NCI-H1436 (cell line): ENCODE measurements at regions not wholly inside any gene's neighbourhood (a gene's known extent, or its start where the extent isn't known, plus 50 kb on each side); places are given as distances from the start of the nearest gene placed in this dataset.

Experiments
- DNase-seq: peaks from one replicate; lab custom pipeline; 2025; lab: John Stamatoyannopoulos, UW

GRCh38 chr5:15261269-15261995 is 238.5 kb upstream of the FBXL7 start:
- DNase-seq = no peak

- DNase-seq = no peak
Observed at GRCh38 chr5:15260356-15261268, 239.4 kb upstream of the FBXL7 start.

DNA sequence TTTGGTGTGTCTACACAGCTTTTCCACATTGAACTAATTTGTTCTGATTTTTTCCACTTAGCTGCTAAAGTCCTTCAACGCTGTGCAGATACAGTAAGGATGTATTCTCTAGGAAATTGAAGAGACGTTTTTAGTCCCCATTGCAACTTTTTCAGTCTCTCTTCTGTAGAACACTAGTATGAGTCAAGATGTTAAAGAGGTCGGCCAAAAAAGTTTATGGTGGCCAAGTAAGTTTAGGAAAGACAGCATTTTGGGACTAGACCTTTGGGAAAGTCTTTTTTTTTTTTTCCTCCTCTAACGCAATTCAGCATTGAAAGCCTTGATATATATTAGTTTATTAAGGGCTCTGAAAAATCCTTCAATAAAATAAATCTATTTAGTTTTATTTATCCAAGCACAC is 243.5 kb upstream of the FBXL7 start:
- DNase-seq = no peak

DNA sequence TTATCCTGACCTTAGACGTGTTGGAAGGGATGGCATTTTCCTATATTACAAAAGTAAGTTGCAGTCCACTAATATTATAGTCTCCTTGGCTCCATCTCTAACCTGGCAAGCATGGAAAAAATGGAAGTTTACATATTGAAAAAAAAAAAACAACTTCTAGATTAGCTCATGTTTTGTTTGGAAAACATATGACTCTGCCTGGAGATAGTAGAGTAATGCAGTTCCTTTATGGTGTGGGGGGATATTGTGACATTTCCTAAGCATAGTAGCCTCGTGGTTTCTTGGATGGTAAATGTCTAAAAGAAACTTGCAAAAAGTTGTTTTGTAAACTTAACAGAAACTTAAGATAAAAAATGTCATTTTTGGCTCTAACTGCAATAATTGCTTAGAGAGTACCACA is 244.4 kb upstream of the FBXL7 start:
- no peak for DNase-seq

GRCh38 chr5:15254607-15255006 is 245.4 kb upstream of the FBXL7 start:
- DNase-seq = no peak

- no peak for DNase-seq
Observed at GRCh38 chr5:15252331-15252730, 247.6 kb upstream of the FBXL7 start.

GRCh38 chr5:15249152-15249551 is 250.8 kb upstream of the FBXL7 start:
- DNase-seq = no peak

DNA sequence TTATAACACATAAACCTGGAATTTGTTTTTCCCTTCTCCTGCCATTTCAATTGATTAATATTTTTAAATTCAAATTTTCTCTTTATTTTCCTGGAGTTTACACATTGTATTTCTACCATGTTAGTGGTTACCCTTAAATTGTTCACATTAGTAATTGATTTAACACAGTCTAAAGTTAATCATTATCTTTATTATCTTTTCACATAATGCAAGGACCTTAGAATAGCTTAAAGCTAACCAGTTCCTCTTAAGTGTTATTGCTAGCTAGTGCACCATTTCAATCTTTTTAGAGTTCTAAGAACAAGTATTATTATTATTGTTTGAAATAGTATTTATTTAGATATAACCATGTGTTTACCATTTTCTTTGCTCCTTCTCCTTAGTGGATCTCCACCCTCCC is 251.2 kb upstream of the FBXL7 start:
- no peak for DNase-seq

GRCh38 chr5:15245913-15246312 is 254.1 kb upstream of the FBXL7 start:
- DNase-seq = no peak

DNA sequence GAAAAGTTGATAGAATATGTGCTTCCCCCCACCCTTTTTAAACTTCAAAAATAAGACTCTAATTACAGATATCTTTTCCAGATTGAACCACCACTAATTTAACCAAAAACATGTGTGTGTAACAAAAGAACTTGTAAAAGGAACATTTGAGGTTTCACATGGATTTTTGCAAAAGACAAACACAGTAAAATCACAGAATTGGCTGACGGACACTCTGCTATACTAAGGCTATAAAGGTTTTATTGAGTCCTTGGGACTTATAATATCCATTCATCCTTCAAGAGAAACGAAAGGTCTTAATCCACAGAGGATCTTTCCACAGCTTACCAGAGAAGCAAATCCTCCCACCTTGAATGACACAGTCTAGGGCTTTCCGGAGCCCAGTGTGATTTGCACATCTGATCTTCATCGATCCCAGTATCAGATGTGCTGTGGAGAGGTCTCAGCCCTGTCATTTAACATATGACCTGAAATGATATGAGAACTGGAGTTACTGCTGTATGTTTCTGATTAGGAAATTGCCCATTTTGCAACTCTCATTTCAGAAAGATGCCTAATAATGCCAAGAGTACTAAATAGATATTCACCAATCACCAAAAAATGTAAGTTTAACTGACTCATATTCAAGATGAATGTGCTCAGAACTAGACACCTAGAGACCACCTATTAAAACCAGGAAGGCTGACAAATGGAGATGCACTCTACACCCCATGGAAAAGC is 256.5 kb upstream of the FBXL7 start:
- no peak for DNase-seq

DNA sequence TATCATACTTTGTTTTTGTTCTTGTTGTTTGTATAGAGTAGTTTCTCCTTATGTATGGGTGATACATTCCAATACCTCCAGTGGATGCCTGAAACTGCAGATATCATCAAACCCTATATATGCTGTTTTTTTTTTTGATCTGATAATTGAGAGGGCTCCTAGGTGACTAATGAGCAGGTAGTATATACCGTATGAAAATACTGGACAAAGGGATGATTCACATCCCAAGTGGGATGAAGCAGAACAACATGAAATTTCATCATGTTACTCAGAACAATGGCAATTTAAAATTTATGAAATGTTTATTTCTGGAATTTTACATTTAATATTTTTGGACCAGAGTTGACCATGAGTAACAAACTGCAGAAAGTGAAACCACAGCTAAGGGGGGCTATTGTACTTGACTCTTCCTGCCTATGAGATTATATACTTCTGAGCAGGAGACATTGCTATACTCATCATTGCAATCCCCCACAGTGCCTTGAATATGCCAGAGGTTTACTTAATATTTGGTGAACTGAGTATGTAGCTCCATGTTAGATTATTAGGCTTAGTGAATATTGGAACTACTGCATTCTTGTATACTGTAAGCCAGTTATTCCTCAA is 258.7 kb upstream of the FBXL7 start:
- no peak for DNase-seq

- no peak for DNase-seq
Observed at GRCh38 chr5:15238006-15238405, 262.0 kb upstream of the FBXL7 start.

- DNase-seq = no peak
Observed at GRCh38 chr5:15236911-15237508, 263.0 kb upstream of the FBXL7 start.

DNA sequence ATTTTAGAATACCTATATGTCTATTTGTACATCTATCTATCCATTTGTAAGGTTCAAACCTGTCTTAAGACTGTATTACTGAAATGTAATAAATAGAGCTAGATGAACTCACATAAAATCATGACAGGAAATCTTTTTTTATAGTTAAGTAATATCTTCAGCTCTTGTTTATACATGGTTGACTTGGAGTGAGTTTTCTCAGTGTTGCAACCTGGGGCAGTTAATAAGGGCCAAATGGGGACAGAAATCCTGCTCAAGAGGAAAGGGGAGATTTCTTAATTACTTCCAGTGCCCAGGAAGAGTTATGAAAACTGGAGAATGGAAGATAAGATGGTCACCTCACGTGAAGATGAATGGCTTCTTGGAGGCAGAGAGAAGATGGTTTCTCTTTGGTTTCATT is 265.1 kb upstream of the FBXL7 start:
- DNase-seq = no peak

DNA sequence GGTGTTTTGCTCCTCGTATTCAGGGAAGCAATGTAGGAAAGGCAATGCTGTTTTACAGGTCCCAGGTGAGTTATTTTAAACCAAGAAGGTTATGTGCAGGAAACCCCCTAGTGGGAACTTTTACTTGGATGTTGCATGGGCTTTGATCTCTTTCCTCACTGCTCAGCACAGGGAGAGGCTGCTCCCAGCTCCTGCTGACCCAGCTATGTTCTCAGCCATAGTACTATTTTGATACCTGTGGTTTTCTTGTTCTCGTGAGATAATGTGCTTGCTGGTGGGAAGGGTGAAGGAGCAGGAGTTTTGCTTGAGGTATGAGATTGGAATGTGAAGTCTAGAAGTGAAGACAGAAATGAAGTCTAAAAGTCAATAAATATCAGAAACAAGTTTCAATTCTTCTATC is 265.6 kb upstream of the FBXL7 start:
- DNase-seq = no peak

GRCh38 chr5:15233566-15233965 is 266.4 kb upstream of the FBXL7 start:
- DNase-seq = no peak

DNA sequence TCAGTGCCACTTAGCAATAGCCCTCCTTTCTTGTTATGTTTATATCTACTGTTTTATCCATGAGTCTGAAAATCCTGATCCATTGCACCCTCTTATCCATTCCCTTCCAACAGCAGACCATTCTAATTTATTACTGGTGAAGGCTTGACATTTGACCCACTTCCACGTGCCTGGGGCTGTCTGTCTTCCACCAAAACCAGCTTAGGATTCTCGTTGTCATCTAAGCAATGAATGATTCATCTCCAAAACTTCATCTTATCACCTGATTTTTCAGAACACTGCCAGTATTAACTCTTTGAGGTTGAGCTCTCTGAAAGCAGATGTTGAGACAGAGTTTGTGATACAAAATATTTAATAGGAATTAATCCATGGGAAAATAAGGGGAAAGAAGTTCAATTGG is 277.8 kb upstream of the FBXL7 start:
- no peak for DNase-seq

GRCh38 chr5:15220642-15221173 is 279.3 kb upstream of the FBXL7 start:
- no peak for DNase-seq

- DNase-seq = no peak
Observed at GRCh38 chr5:15215056-15215455, 284.9 kb upstream of the FBXL7 start.

GRCh38 chr5:15214010-15214409 is 286.0 kb upstream of the FBXL7 start:
- DNase-seq = no peak

DNA sequence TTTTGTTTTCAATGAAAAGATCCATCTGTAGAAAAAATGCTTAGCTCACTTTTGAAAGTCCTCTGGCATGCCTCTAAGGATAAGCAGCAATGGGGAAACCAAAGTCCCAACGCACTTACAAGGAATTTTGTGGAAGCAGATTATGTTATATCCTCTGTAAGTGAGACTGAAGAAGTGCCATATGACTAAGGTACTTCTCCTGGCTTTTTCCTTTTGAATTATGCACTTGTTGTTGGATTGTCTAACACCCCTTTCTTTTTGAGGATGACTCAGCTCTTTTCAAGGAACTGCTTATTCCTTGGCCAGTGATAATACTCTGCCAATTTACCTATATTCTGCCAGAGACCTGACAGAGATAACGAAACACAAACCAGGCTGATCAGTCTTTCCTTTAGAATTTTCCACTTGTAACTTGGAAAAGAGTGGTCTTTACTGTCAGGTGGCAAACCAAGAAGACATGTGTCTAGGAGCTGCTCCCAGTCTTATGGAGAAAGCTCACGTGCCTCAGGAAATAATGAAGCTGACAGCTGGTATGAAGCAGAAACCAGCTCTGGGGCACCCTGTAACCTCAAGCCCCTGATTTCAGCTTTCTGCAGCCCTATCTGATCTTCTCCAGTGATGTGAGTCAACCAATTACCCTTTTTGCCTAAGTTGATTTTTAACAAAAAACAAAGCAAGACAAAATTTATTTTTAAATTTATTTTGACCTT is 290.8 kb upstream of the FBXL7 start:
- no peak for DNase-seq
